ENCODE measurements at regions not wholly inside any gene's neighbourhood (a gene's known extent, or its start where the extent isn't known, plus 50 kb on each side); places are given as distances from the start of the nearest gene placed in this dataset.

DNA sequence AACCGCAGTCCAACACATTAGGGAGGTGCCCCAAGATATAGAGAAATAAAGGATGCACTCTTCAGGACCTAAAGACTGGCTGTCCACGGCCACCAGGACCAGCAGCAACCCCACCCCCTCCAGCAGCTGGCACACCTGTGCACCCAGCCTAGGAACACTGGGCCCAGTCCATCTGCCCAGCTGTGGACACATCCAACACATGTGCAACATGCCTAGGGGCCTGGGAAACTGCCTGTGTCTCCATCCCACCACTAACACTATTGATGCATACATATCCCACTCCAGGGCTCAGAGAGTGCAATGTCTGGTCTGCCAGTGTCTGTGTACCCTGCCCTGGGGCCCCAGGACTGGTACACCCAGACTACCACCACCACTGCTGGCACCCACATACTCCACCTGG, 1781.3 kb downstream of the MAT2B start:
- TF ChIP-seq ZFX (IDR thresholded peaks at IDR 0.05; ENCODE audit: borderline replicate concordance), result no peak
- TF ChIP-seq, protein P1, sequence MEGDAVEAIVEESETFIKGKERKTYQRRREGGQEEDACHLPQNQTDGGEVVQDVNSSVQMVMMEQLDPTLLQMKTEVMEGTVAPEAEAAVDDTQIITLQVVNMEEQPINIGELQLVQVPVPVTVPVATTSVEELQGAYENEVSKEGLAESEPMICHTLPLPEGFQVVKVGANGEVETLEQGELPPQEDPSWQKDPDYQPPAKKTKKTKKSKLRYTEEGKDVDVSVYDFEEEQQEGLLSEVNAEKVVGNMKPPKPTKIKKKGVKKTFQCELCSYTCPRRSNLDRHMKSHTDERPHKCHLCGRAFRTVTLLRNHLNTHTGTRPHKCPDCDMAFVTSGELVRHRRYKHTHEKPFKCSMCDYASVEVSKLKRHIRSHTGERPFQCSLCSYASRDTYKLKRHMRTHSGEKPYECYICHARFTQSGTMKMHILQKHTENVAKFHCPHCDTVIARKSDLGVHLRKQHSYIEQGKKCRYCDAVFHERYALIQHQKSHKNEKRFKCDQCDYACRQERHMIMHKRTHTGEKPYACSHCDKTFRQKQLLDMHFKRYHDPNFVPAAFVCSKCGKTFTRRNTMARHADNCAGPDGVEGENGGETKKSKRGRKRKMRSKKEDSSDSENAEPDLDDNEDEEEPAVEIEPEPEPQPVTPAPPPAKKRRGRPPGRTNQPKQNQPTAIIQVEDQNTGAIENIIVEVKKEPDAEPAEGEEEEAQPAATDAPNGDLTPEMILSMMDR (IDR thresholded peaks at IDR 0.05), result no peak
- H3K27ac ChIP-seq, result no peak overlapping the region

DNA sequence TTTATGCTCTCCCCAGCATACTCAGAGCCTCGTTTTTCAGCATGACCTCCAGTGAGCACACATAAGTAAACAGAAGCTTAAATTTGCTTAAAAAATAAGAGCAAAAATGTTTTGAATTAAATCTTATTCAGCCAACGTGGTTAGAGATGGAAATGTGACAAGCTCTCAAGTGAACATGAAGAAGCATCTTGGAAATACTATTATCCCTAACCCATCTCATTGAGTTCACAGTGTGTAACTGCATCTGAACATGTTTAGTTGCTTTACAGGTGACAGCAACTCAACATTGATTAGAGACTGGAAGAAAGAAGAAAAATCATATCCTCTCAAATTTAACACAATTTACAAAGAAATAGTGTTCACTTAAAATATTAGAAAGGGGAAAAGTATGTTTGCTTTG, 1785.1 kb downstream of the MAT2B start:
- no peak overlapping the region for H3K27ac ChIP-seq
- TF ChIP-seq, protein P1 (IDR thresholded peaks at IDR 0.05), result no peak
- no peak for TF ChIP-seq ZFX (IDR thresholded peaks at IDR 0.05; ENCODE audit: borderline replicate concordance)

DNA sequence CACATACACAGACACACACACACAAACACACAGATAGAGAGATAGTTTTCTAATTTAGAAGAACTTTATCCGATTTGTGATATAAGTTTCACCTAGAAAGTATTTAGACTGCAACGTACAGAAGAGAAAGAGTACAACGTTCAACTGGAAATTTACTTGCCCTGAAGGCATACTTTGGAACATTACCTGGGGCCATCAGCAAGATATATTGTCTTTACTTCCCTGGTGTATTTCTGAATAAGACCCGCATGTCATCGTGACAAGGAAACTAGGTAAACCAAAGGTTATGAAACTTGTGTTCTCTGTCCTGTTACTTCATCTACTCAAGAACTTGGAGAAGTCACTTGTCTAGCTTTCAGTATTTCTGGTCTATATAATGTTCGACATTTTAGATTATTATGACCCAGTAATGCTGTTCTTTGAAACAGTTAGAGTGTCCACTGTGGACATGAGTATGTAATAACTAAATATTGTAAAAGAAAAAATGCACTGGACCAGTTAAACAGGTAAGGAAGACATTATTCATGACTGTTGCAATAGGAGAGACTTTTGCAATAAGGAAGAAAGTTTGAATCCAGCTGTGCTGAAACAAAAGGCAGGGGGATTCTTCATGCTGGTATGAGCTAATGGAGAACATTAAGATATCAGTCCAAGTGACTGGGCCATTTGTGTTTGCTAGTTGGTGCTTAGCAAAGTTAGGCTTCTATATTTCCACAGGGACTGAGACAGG, 1791.1 kb downstream of the MAT2B start:
- TF ChIP-seq, protein P1 (IDR thresholded peaks at IDR 0.05), result no peak
- TF ChIP-seq ZFX (IDR thresholded peaks at IDR 0.05; ENCODE audit: borderline replicate concordance), result no peak
- H3K27ac ChIP-seq, result no peak overlapping the region

DNA sequence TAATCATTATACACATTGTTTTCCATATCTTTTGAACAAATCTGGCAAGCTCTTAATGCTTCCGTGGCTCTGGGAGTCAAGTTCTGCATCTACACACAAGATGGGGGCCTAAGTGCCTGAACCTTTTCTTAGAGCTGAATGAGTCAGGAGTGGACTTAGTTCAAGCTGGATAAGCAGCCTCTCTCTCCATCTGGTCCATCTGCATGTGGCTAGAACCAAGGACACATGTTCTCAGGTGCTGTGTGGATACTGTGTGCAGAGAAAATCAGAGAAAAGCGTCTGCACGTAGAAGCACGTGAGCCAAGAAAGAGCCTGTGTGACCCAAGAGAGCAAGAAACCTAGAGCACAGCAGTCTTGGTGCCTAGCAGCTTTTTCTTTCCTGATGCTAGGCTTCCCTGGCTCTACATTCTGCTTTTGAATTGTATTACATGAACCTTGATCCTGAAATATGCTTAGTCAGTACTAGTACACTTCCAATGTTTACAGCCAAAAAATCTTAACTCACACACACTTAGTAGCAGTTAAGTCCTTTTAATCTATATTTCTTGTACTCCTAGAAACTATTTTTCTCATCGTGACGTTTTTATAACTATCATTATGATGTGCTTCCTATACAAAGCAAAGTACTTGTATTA, 1798.9 kb downstream of the MAT2B start:
- H3K27ac ChIP-seq, result no peak overlapping the region
- TF ChIP-seq, protein P1 (IDR thresholded peaks at IDR 0.05), result no peak
- no peak for TF ChIP-seq ZFX (IDR thresholded peaks at IDR 0.05; ENCODE audit: borderline replicate concordance)

DNA sequence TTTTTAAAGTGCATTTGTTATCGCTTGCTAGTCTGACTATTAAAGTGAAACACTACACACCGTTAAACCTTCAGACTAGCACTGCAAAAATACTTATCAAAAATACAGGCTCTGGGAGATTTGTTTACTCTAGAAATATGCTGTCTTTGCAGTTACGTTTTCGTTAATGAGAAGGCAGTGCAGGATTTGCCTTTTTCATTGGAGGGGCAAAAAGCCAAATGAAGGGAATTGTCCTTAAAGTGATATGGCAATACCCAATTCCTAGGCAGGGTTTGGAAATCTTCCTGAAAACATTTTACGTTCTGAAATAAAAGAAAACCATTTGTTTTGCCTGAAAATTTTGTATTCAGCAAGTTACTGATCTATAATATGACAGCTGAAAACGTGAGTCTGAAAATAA, 1800.2 kb downstream of the MAT2B start:
- TF ChIP-seq, protein P1 (IDR thresholded peaks at IDR 0.05), result no peak
- no peak for TF ChIP-seq ZFX (IDR thresholded peaks at IDR 0.05; ENCODE audit: borderline replicate concordance)
- no peak overlapping the region for H3K27ac ChIP-seq

DNA sequence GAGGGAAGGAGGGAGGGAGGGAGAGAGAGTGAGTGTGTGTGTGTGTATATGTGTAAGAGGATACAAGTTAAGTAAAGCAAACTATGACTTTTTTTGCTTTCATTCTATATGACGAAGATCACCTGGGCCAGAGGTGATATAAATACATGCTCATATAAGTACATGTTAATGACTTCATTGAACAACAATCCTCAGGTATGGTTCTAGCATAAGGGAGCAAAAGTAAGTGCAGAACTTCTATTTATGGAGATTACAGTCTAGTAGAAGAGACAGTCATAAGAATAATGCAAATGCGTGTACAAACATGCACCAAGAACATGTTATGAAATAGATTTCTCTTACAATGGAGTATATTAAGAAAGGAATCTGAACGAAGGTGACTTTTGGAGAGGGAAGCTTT, 1804.0 kb downstream of the MAT2B start:
- H3K27ac ChIP-seq, result no peak overlapping the region
- TF ChIP-seq ZFX (IDR thresholded peaks at IDR 0.05; ENCODE audit: borderline replicate concordance), result no peak
- TF ChIP-seq, protein P1 (IDR thresholded peaks at IDR 0.05), result no peak

DNA sequence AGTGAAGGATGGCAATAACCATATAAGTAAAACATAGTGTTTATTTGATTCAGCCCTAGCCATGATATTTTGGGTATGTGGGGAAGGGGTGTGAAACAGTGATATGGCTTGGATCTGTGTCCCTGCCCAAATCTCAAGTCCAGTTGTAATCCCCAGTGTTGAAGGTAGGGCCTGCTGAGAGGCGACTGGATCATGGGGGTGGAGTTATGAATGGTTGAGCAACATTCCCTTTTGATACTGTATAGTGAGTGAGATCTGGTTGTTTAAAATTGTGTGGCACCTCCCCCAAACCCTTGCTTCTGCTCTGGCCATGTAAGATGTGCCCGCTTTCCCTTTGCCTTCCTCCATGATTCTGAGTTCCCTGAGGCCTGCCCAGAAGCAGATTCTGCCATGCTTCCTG, 1804.6 kb downstream of the MAT2B start:
- TF ChIP-seq, protein P1 (IDR thresholded peaks at IDR 0.05), result no peak
- no peak for TF ChIP-seq ZFX (IDR thresholded peaks at IDR 0.05; ENCODE audit: borderline replicate concordance)
- no peak overlapping the region for H3K27ac ChIP-seq
